Left colon (tissue), 2 donors: ENCODE measurements at regions not wholly inside any gene's neighbourhood (a gene's known extent, or its start where the extent isn't known, plus 50 kb on each side); places are given as distances from the start of the nearest gene placed in this dataset.

ENCODE experiments used
- ATAC-seq: fragments of 200-7000 bp; cut with Tn5 transposase; one replicate; pipeline ENCODE4 v1.9.1; 2020; ENCODE audit warnings: mild to moderate bottlenecking, moderate library complexity
- DNase-seq, 2 donors: peaks; one replicate each; pipeline ENCODE4 v3.0.0-alpha.2; 2020
- intact Hi-C, 2 donors: fragments of 100-400 bp; cut with DNase I in 1 of 2; cut with micrococcal nuclease in 1 of 2; formaldehyde crosslinking; loops; one replicate each; pipeline versions ENCODE4 v1.11.2 to v1.14.0; 2022; cut with DNase I, micrococcal nuclease
- donor health status: DM: no; HTN: no; CAD: no.
- donor health status: DM: yes; HTN: yes; CAD: no.

- no peak for ATAC-seq
- intact Hi-C loops, result no loop called here
- DNase-seq, result no peak
These were observed 354.1 kb downstream of the SUCLA2 start for GRCh38 chr13:47647001-47647400.

- intact Hi-C loops, result no loop called here
- DNase-seq, result no peak
- ATAC-seq, result no peak
These were observed 354.8 kb downstream of the SUCLA2 start for GRCh38 chr13:47646298-47646697.

- ATAC-seq, result no peak
These were observed 361.2 kb downstream of the SUCLA2 start for GRCh38 chr13:47639738-47640447.

GRCh38 chr13:47638627-47639026 lies 362.4 kb downstream of the SUCLA2 start:
- intact Hi-C loops, result no loop called here
- DNase-seq, result no peak
- no peak for ATAC-seq

More at GRCh38 chr13:47639738-47640447, 361.2 kb downstream of the SUCLA2 start:
- DNase-seq, result no peak
- intact Hi-C loops, result no loop called here

GRCh38 chr13:47632311-47632710 lies 368.8 kb downstream of the SUCLA2 start:
- no peak for ATAC-seq

GRCh38 chr13:47628666-47629065 lies 372.4 kb downstream of the SUCLA2 start:
- DNase-seq (no peak), ATAC-seq (no peak)
- intact Hi-C loops, result no loop called here

More at GRCh38 chr13:47632311-47632710, 368.8 kb downstream of the SUCLA2 start:
- intact Hi-C loops, result no loop called here
- no peak for DNase-seq

GRCh38 chr13:47623862-47624261 lies 377.2 kb downstream of the SUCLA2 start:
- no peak for ATAC-seq
- intact Hi-C loops, result no loop called here

GRCh38 chr13:47621931-47622330 lies 379.1 kb downstream of the SUCLA2 start:
- no peak for ATAC-seq
- DNase-seq, result no peak
- intact Hi-C loops, result no loop called here

More at GRCh38 chr13:47623862-47624261, 377.2 kb downstream of the SUCLA2 start:
- DNase-seq, result no peak

- intact Hi-C loops, result no loop called here
- DNase-seq (no peak), ATAC-seq (no peak)
These were observed 389.3 kb downstream of the SUCLA2 start for GRCh38 chr13:47611664-47612288.

- DNase-seq, result no peak
- intact Hi-C loops, result no loop called here
- no peak for ATAC-seq
These were observed 390.4 kb downstream of the SUCLA2 start for GRCh38 chr13:47610687-47611086.

GRCh38 chr13:47603365-47603764 lies 397.7 kb downstream of the SUCLA2 start:
- DNase-seq (no peak), ATAC-seq (no peak)
- intact Hi-C loops, result no loop called here

GRCh38 chr13:47598340-47598911 lies 402.6 kb downstream of the SUCLA2 start:
- intact Hi-C loops, result no loop called here
- ATAC-seq, result no peak
- DNase-seq, result no peak

GRCh38 chr13:47594833-47595232 lies 406.2 kb downstream of the SUCLA2 start:
- ATAC-seq (no peak), DNase-seq (no peak)
- intact Hi-C loops, result no loop called here

- no peak for ATAC-seq
- intact Hi-C loops, result no loop called here
These were observed 408.8 kb downstream of the SUCLA2 start for GRCh38 chr13:47592256-47592655.

GRCh38 chr13:47588676-47589075 lies 412.4 kb downstream of the SUCLA2 start:
- intact Hi-C loops, result no loop called here
- no peak for DNase-seq
- ATAC-seq, result no peak

More at GRCh38 chr13:47592256-47592655, 408.8 kb downstream of the SUCLA2 start:
- DNase-seq, result no peak

- ATAC-seq (no peak), DNase-seq (no peak)
- intact Hi-C loops, result no loop called here
These were observed 428.7 kb downstream of the SUCLA2 start for GRCh38 chr13:47572375-47572774.

GRCh38 chr13:47564041-47564440 lies 437.0 kb downstream of the SUCLA2 start:
- intact Hi-C loops, result no loop called here
- DNase-seq, result no peak
- no peak for ATAC-seq

- intact Hi-C loops, result no loop called here
- no peak for ATAC-seq
- no peak for DNase-seq
These were observed 444.4 kb downstream of the SUCLA2 start for GRCh38 chr13:47556703-47557102.

- ATAC-seq, result no peak
- DNase-seq, result no peak
- intact Hi-C loops, result no loop called here
These were observed 445.8 kb downstream of the SUCLA2 start for GRCh38 chr13:47555235-47555634.

GRCh38 chr13:47553329-47553977 lies 447.6 kb downstream of the SUCLA2 start:
- no peak for ATAC-seq
- DNase-seq, result no peak
- intact Hi-C loops, result no loop called here
